ENCODE measurements at regions not wholly inside any gene's neighbourhood (a gene's known extent, or its start where the extent isn't known, plus 50 kb on each side); places are given as distances from the start of the nearest gene placed in this dataset.

DNA sequence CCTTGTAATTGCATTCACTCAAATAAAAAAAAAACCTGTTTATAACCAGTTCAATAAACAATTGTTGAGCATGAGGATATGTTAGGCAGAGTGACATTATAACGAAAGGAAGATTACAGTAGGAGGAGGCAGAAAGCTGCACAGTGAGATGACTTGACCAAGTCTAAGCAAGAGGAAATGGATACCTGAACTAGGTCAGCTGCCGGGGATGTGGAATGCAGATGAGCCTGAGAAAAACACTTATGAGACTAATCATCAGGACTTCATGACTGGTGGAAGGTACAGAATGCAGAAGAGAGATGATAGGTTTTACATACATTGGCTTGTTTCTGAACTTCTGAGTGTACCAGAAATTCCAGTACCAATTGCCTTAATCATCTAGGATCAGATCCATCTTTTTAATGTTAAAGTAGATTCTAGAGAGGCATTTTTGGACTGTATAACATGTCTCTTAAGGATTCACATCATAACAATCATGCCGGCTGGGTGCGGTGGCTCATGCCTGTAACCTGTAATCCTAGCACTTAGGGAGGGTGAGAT is 208.1 kb upstream of the PPP3CA start:
- peak in 1 of 2 donors; percentile 5 for DNase-seq (ENCODE audit: low read depth in 2 of 2)
- H2AFZ ChIP-seq (ENCODE audit: low read length): no peak overlapping the region
- no peak overlapping the region for H3K9ac ChIP-seq (ENCODE audit: insufficient read depth, low read length)
- no peak overlapping the region for H3K4me3 ChIP-seq (replicated peaks in 1 of 4; ENCODE audit: control extremely low read depth in 1 of 4, insufficient read depth in 1 of 4, low read depth in 3 of 4, low read length in 4 of 4)
- no peaks in the 10 kb centered on the region for H4K20me1 ChIP-seq (ENCODE audit: control insufficient read depth, extremely low read depth, insufficient read depth, low read length)
- H3K9me3 ChIP-seq (ENCODE audit: control insufficient read depth, insufficient read depth, low read depth, low read length): no peaks in the 10 kb centered on the region
- H3K36me3 ChIP-seq (ENCODE audit: control insufficient read depth, insufficient read depth, low read length): no peaks in the 10 kb centered on the region
- H3K4me2 ChIP-seq (ENCODE audit: extremely low read depth, insufficient read depth, low read length): no peak overlapping the region
- no peak for TF ChIP-seq EZH2 (IDR thresholded peaks at IDR 0.05; ENCODE audit: low read length, missing control alignments)
- TF ChIP-seq, protein P1, sequence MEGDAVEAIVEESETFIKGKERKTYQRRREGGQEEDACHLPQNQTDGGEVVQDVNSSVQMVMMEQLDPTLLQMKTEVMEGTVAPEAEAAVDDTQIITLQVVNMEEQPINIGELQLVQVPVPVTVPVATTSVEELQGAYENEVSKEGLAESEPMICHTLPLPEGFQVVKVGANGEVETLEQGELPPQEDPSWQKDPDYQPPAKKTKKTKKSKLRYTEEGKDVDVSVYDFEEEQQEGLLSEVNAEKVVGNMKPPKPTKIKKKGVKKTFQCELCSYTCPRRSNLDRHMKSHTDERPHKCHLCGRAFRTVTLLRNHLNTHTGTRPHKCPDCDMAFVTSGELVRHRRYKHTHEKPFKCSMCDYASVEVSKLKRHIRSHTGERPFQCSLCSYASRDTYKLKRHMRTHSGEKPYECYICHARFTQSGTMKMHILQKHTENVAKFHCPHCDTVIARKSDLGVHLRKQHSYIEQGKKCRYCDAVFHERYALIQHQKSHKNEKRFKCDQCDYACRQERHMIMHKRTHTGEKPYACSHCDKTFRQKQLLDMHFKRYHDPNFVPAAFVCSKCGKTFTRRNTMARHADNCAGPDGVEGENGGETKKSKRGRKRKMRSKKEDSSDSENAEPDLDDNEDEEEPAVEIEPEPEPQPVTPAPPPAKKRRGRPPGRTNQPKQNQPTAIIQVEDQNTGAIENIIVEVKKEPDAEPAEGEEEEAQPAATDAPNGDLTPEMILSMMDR (conservative IDR thresholded peaks at IDR 0.05 in 1 of 2, IDR thresholded peaks at IDR 0.05 in 1 of 2; ENCODE audit: low read depth in 1 of 2, low read length in 2 of 2): no peak
- no peaks in the 10 kb centered on the region for H3K27me3 ChIP-seq (ENCODE audit: control insufficient read depth, insufficient read depth, low read length)
- no peaks in the 10 kb centered on the region for H3K4me1 ChIP-seq (ENCODE audit: control insufficient read depth, extremely low read depth, insufficient read depth, low read length)
- no peak overlapping the region for H3K27ac ChIP-seq (ENCODE audit: insufficient read depth, low read length)
- H3K79me2 ChIP-seq (ENCODE audit: control insufficient read depth, insufficient read depth, low read length): no peaks in the 10 kb centered on the region

DNA sequence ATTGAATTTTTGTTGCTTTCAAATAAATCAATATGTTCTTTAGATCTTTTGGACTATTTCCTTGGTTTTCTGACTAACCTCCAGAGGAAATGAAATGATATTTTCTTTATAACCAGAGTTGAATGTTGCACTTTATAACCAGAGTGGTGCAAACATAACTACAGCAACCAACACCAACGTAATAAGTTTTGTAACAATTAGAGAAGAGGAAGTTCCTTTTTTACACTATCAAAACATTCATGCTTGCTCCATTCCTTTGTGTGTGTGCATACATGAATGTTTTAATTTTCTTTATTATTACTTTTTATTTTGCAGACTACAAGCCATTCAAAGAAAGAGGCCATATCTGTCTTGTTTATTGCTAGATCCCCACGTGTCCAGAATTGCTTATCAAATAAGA is 193.0 kb upstream of the PPP3CA start:
- H3K79me2 ChIP-seq (ENCODE audit: control insufficient read depth, insufficient read depth, low read length): no peaks in the 10 kb centered on the region
- H3K27me3 ChIP-seq (ENCODE audit: control insufficient read depth, insufficient read depth, low read length): no peaks in the 10 kb centered on the region
- TF ChIP-seq, protein P1 (conservative IDR thresholded peaks at IDR 0.05 in 1 of 2, IDR thresholded peaks at IDR 0.05 in 1 of 2; ENCODE audit: low read depth in 1 of 2, low read length in 2 of 2): no peak
- TF ChIP-seq EZH2 (IDR thresholded peaks at IDR 0.05; ENCODE audit: low read length, missing control alignments): no peak
- H3K4me3 ChIP-seq (replicated peaks in 1 of 4; ENCODE audit: control extremely low read depth in 1 of 4, insufficient read depth in 1 of 4, low read depth in 3 of 4, low read length in 4 of 4): no peak overlapping the region
- no peaks in the 10 kb centered on the region for H3K4me1 ChIP-seq (ENCODE audit: control insufficient read depth, extremely low read depth, insufficient read depth, low read length)
- no peaks in the 10 kb centered on the region for H3K9me3 ChIP-seq (ENCODE audit: control insufficient read depth, insufficient read depth, low read depth, low read length)
- H2AFZ ChIP-seq (ENCODE audit: low read length): no peak overlapping the region
- no peak overlapping the region for H3K9ac ChIP-seq (ENCODE audit: insufficient read depth, low read length)
- DNase-seq (ENCODE audit: low read depth in 2 of 2): no peak
- H3K36me3 ChIP-seq (ENCODE audit: control insufficient read depth, insufficient read depth, low read length): no peaks in the 10 kb centered on the region
- H3K4me2 ChIP-seq (ENCODE audit: extremely low read depth, insufficient read depth, low read length): no peak overlapping the region
- no peaks in the 10 kb centered on the region for H4K20me1 ChIP-seq (ENCODE audit: control insufficient read depth, extremely low read depth, insufficient read depth, low read length)
- no peak overlapping the region for H3K27ac ChIP-seq (ENCODE audit: insufficient read depth, low read length)

DNA sequence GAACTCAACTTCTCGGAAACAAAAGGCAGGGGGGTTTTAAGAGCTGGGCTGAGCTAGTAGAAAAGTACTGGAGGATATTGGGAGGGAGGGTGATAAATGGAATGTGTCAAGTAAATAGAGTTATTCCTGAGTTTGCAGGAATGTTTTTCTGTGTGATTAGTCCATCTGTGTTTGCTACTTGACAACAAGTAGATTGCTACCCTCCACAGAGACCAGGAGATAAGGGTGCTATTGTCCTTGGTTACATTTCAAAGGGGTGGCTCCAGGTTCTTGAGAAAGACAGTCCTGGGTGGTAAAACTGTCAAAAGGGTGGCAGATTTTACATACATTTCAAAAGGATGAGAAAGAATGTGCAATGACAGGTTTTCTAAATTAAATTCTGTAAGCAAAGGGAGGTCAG is 181.2 kb upstream of the PPP3CA start:
- no peak overlapping the region for H3K27ac ChIP-seq (ENCODE audit: insufficient read depth, low read length)

More for the DNA sequence above, 181.2 kb upstream of the PPP3CA start:
- no peak overlapping the region for H3K4me2 ChIP-seq (ENCODE audit: extremely low read depth, insufficient read depth, low read length)
- DNase-seq (ENCODE audit: low read depth in 2 of 2): no peak
- H3K4me3 ChIP-seq (replicated peaks in 1 of 4; ENCODE audit: control extremely low read depth in 1 of 4, insufficient read depth in 1 of 4, low read depth in 3 of 4, low read length in 4 of 4): no peak overlapping the region
- H3K4me1 ChIP-seq (ENCODE audit: control insufficient read depth, extremely low read depth, insufficient read depth, low read length): no peaks in the 10 kb centered on the region
- H3K36me3 ChIP-seq (ENCODE audit: control insufficient read depth, insufficient read depth, low read length): no peaks in the 10 kb centered on the region
- H3K79me2 ChIP-seq (ENCODE audit: control insufficient read depth, insufficient read depth, low read length): no peaks in the 10 kb centered on the region
- peaks cover 4% of the 10 kb centered on the region for H3K27me3 ChIP-seq (ENCODE audit: control insufficient read depth, insufficient read depth, low read length)
- no peaks in the 10 kb centered on the region for H3K9me3 ChIP-seq (ENCODE audit: control insufficient read depth, insufficient read depth, low read depth, low read length)
- no peak overlapping the region for H3K9ac ChIP-seq (ENCODE audit: insufficient read depth, low read length)
- TF ChIP-seq EZH2 (IDR thresholded peaks at IDR 0.05; ENCODE audit: low read length, missing control alignments): no peak
- TF ChIP-seq, protein P1 (conservative IDR thresholded peaks at IDR 0.05 in 1 of 2, IDR thresholded peaks at IDR 0.05 in 1 of 2; ENCODE audit: low read depth in 1 of 2, low read length in 2 of 2): no peak
- no peaks in the 10 kb centered on the region for H4K20me1 ChIP-seq (ENCODE audit: control insufficient read depth, extremely low read depth, insufficient read depth, low read length)
- no peak overlapping the region for H2AFZ ChIP-seq (ENCODE audit: low read length)
